HepG2 (cell line): ENCODE measurements at regions not wholly inside any gene's neighbourhood (a gene's known extent, or its start where the extent isn't known, plus 50 kb on each side); places are given as distances from the start of the nearest gene placed in this dataset.

Experiments used
- ATAC-seq: fragments of 200-7000 bp; cut with Tn5 transposase; 3 replicates; pipeline ENCODE4 v1.9.1; 2020; ENCODE audit warnings: mild to moderate bottlenecking, moderate library complexity
- BruUV-seq: library from RNA; stranded (reverse); fragments of 400-500 nt; replicated peaks from 2 replicates; lab custom pipeline; 2021; lab: Mats Ljungman, UMichigan
- CTCF ChIA-PET: fragments of 300-600 bp; formaldehyde crosslinking; extraction: SDS; loops from one replicate; lab custom pipeline; 2021; ENCODE audit warnings: low total read pairs, inconsistent platforms, low intra/inter-chr PET ratio; lab: Yijun Ruan, JAX
- POLR2A ChIA-PET: fragments of 350-600 bp; sonication (Branson Sonifier 250); formaldehyde crosslinking; loops from one replicate; lab custom pipeline; 2020; ENCODE audit warnings: antibody characterized with exemption, inconsistent platforms; lab: Yijun Ruan, JAX
- DNase-seq: peaks from one replicate; pipeline ENCODE4 v3.0.0-alpha.2; 2015; ENCODE audit warnings: low spot score
- FAIRE-seq: peaks from 3 replicates; lab custom pipeline; 2011; peaks lifted over from hg19 to GRCh38; lab: Jason Lieb, UNC
- H2AFZ ChIP-seq: one replicate; pipeline ENCODE4 v1.6.1; 2011; ENCODE audit warnings: low read length, inconsistent platforms
- H3K27ac ChIP-seq: fragments of 300-600 bp; 3 replicates; pipeline ENCODE4 v1.8.0; 2011; ENCODE audit warnings: mixed run types, mild to moderate bottlenecking, mixed read lengths, low read length, inconsistent platforms; ENCODE audit not compliant: insufficient read depth; ENCODE audit errors: extremely low read length
- H3K27me3 ChIP-seq, 2 experiments: fragments of 200-600 bp in 1 of 2; 2 replicates in 1 of 2; 3 replicates in 1 of 2; pipeline versions ENCODE4 v1.6.0 to v1.8.0; 2011; ENCODE audit warnings: low read length in 2 of 2, mild to moderate bottlenecking in 2 of 2, moderate library complexity in 2 of 2, inconsistent platforms in 1 of 2; ENCODE audit not compliant: insufficient read depth in 2 of 2, control insufficient read depth in 1 of 2
- H3K36me3 ChIP-seq, 2 experiments: fragments of 200-600 bp in 1 of 2; replicated peaks in 1 of 2; 2 replicates in 1 of 2; 3 replicates in 1 of 2; pipeline versions ENCODE4 v1.5.1 to v1.8.0; 2011; ENCODE audit warnings: low read length in 2 of 2, inconsistent platforms in 1 of 2; ENCODE audit not compliant: insufficient read depth in 2 of 2, control insufficient read depth in 1 of 2
- H3K4me1 ChIP-seq: 2 replicates; pipeline ENCODE4 v1.5.1; 2012; ENCODE audit warnings: low read length, inconsistent platforms; ENCODE audit not compliant: insufficient read depth
- H3K4me2 ChIP-seq: 2 replicates; pipeline ENCODE4 v1.6.0; 2011; ENCODE audit warnings: low read depth, low read length, inconsistent platforms
- H3K4me3 ChIP-seq, 3 experiments: fragments of 200-600 bp in 1 of 3; sonication (generic), shearing (Covaris generic) in 1 of 3; replicated peaks in 1 of 3; 2 replicates each; pipeline ENCODE4 v1.5.1; 2011 to 2016; ENCODE audit warnings: low read length in 3 of 3, inconsistent platforms in 2 of 3, low read depth in 2 of 3, mild to moderate bottlenecking in 2 of 3, control low read depth in 1 of 3, mixed read lengths in 1 of 3; ENCODE audit not compliant: insufficient read depth in 1 of 3
- H3K79me2 ChIP-seq: one replicate; pipeline ENCODE4 v1.6.1; 2011; ENCODE audit warnings: low read length, inconsistent platforms; ENCODE audit not compliant: insufficient read depth
- H3K9ac ChIP-seq: 2 replicates; pipeline ENCODE4 v1.6.0; 2011; ENCODE audit warnings: mild to moderate bottlenecking, low read depth, low read length, inconsistent platforms; ENCODE audit not compliant: insufficient read depth
- H3K9me3 ChIP-seq: 2 replicates; pipeline ENCODE4 v1.5.1; 2012; ENCODE audit warnings: mild to moderate bottlenecking, low read length
- H4K20me1 ChIP-seq: 2 replicates; pipeline ENCODE4 v1.6.0; 2011; ENCODE audit warnings: inconsistent platforms, mild to moderate bottlenecking, low read length, moderate library complexity; ENCODE audit not compliant: insufficient read depth
- ATF1 ChIP-seq: IDR thresholded peaks from 2 replicates; pipeline ENCODE4 v1.6.1; 2016; ENCODE audit warnings: mild to moderate bottlenecking, control low read depth
- DNMT1 ChIP-seq: sonication (generic); formaldehyde crosslinking; IDR thresholded peaks from 2 replicates; pipeline ENCODE4 v1.5.1; 2020; ENCODE audit warnings: mild to moderate bottlenecking, missing genetic modification reagents
- GTF3A ChIP-seq: sonication (generic); formaldehyde crosslinking; conservative IDR thresholded peaks from 2 replicates; pipeline ENCODE4 v1.4.0; 2020; ENCODE audit warnings: mild to moderate bottlenecking, missing genetic modification reagents
- HNRNPH1 ChIP-seq: fragments of 200-400 bp; formaldehyde crosslinking; optimal IDR thresholded peaks from 2 replicates; pipeline ENCODE3; 2017; ENCODE audit warnings: mild to moderate bottlenecking, low read depth, low read length
- TRIM24 ChIP-seq: sonication (generic); formaldehyde crosslinking; IDR thresholded peaks from 2 replicates; pipeline ENCODE4 v1.8.0; 2022; ENCODE audit warnings: mild to moderate bottlenecking, missing genetic modification reagents
- ZBTB7A ChIP-seq: sonication (generic); formaldehyde crosslinking; IDR thresholded peaks from 2 replicates; pipeline ENCODE4 v1.8.0; 2022; ENCODE audit warnings: mild to moderate bottlenecking, missing genetic modification reagents
- ZNF317 ChIP-seq: sonication (generic); formaldehyde crosslinking; IDR thresholded peaks from 2 replicates; pipeline ENCODE4 v1.5.0; 2020; ENCODE audit warnings: mild to moderate bottlenecking, missing genetic modification reagents
- ZNF501 ChIP-seq: sonication (generic); formaldehyde crosslinking; IDR thresholded peaks from 2 replicates; pipeline ENCODE4 v1.5.1; 2020; ENCODE audit warnings: mild to moderate bottlenecking, moderate library complexity, missing genetic modification reagents
- whole genome bisulfite sequencing: methylation state at CpG from one replicate; pipeline ENCODE4 v1.1.6; 2017; ENCODE audit warnings: low lambda C conversion rate; 5-methylcytosine and 5-hydroxymethylcytosine counted together
- in situ Hi-C: cut with HindIII; loops from 2 replicates; pipeline ENCODE4 v1.10.0; 2017; ENCODE audit warnings: low pct_unique_long_range_greater_than_20kb; ENCODE audit not compliant: extremely low pct_ligation_motif_present
- intact Hi-C: fragments of 100-400 bp; cut with micrococcal nuclease; formaldehyde crosslinking; loops from one replicate; pipeline ENCODE4 v1.10.0; 2022; ENCODE audit not compliant: unreplicated experiment
- TF ChIP-seq, protein P1 (sequence below): sonication (generic); formaldehyde crosslinking; IDR thresholded peaks from 2 replicates; pipeline ENCODE4 v1.4.0; 2020; ENCODE audit warnings: missing genetic modification reagents
- TF ChIP-seq, protein P2 (sequence below): sonication (generic); formaldehyde crosslinking; conservative IDR thresholded peaks from 2 replicates; pipeline ENCODE4 v1.4.0; 2020; ENCODE audit warnings: missing genetic modification reagents
- TF ChIP-seq, protein P3 (sequence below): sonication (generic); formaldehyde crosslinking; IDR thresholded peaks from 2 replicates; pipeline ENCODE4 v1.4.0; 2020; ENCODE audit warnings: missing genetic modification reagents

DNA sequence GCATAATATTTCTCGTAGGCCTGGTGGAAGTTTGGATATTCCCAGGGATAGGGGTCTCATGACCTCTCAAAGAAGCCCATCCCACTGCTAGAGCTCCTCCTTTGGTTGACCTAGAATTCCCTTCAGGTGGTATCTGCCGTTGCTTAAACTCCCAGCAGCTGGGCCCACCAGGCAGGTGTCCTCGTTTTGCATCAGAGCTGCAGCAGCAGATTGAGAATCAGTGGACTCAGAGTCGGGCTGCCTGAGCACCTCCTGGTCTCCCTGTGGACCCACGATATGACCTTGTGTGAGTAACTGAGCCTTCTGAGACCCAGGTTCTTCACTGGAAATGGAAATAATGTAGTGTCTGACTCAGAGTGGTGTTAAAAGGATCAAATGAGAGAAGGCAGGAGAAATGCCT lies 132.7 kb downstream of the PAPOLA start:
- BruUV-seq, result no TSS peak
- H4K20me1 ChIP-seq, result no peaks in the 10 kb centered on the region
- in situ Hi-C loops, result no loop called here
- no peak overlapping the region for H3K9ac ChIP-seq
- ATAC-seq (no peak), FAIRE-seq (no peak), DNase-seq (no peak)
- H3K4me1 ChIP-seq, result no peaks in the 10 kb centered on the region
- no peak overlapping the region for H3K4me3 ChIP-seq
- no peaks in the 10 kb centered on the region for H3K9me3 ChIP-seq
- no peak overlapping the region for H3K27ac ChIP-seq
- no peak overlapping the region for H2AFZ ChIP-seq
- CTCF ChIA-PET, result no interaction called here
- no peak for TF ChIP-seq TRIM24 (CRISPR knock-in tag)
- TF ChIP-seq ZBTB7A, result no peak
- no peak for TF ChIP-seq ZNF317 (CRISPR knock-in tag)
- TF ChIP-seq, protein P1, sequence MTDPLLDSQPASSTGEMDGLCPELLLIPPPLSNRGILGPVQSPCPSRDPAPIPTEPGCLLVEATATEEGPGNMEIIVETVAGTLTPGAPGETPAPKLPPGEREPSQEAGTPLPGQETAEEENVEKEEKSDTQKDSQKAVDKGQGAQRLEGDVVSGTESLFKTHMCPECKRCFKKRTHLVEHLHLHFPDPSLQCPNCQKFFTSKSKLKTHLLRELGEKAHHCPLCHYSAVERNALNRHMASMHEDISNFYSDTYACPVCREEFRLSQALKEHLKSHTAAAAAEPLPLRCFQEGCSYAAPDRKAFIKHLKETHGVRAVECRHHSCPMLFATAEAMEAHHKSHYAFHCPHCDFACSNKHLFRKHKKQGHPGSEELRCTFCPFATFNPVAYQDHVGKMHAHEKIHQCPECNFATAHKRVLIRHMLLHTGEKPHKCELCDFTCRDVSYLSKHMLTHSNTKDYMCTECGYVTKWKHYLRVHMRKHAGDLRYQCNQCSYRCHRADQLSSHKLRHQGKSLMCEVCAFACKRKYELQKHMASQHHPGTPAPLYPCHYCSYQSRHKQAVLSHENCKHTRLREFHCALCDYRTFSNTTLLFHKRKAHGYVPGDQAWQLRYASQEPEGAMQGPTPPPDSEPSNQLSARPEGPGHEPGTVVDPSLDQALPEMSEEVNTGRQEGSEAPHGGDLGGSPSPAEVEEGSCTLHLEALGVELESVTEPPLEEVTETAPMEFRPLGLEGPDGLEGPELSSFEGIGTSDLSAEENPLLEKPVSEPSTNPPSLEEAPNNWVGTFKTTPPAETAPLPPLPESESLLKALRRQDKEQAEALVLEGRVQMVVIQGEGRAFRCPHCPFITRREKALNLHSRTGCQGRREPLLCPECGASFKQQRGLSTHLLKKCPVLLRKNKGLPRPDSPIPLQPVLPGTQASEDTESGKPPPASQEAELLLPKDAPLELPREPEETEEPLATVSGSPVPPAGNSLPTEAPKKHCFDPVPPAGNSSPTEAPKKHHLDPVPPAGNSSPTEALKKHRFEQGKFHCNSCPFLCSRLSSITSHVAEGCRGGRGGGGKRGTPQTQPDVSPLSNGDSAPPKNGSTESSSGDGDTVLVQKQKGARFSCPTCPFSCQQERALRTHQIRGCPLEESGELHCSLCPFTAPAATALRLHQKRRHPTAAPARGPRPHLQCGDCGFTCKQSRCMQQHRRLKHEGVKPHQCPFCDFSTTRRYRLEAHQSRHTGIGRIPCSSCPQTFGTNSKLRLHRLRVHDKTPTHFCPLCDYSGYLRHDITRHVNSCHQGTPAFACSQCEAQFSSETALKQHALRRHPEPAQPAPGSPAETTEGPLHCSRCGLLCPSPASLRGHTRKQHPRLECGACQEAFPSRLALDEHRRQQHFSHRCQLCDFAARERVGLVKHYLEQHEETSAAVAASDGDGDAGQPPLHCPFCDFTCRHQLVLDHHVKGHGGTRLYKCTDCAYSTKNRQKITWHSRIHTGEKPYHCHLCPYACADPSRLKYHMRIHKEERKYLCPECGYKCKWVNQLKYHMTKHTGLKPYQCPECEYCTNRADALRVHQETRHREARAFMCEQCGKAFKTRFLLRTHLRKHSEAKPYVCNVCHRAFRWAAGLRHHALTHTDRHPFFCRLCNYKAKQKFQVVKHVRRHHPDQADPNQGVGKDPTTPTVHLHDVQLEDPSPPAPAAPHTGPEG (CRISPR knock-in tag), result no peak
- no peak for TF ChIP-seq DNMT1 (CRISPR knock-in tag)
- no peak for TF ChIP-seq ATF1 (CRISPR knock-in tag)
- TF ChIP-seq ZNF501 (CRISPR knock-in tag), result no peak
- no peak for TF ChIP-seq GTF3A (CRISPR knock-in tag)
- TF ChIP-seq HNRNPH1, result no peak
- TF ChIP-seq, protein P2, sequence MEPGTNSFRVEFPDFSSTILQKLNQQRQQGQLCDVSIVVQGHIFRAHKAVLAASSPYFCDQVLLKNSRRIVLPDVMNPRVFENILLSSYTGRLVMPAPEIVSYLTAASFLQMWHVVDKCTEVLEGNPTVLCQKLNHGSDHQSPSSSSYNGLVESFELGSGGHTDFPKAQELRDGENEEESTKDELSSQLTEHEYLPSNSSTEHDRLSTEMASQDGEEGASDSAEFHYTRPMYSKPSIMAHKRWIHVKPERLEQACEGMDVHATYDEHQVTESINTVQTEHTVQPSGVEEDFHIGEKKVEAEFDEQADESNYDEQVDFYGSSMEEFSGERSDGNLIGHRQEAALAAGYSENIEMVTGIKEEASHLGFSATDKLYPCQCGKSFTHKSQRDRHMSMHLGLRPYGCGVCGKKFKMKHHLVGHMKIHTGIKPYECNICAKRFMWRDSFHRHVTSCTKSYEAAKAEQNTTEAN (CRISPR knock-in tag), result no peak
- TF ChIP-seq, protein P3, sequence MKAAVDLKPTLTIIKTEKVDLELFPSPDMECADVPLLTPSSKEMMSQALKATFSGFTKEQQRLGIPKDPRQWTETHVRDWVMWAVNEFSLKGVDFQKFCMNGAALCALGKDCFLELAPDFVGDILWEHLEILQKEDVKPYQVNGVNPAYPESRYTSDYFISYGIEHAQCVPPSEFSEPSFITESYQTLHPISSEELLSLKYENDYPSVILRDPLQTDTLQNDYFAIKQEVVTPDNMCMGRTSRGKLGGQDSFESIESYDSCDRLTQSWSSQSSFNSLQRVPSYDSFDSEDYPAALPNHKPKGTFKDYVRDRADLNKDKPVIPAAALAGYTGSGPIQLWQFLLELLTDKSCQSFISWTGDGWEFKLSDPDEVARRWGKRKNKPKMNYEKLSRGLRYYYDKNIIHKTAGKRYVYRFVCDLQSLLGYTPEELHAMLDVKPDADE (CRISPR knock-in tag), result no peak
- H3K27me3 ChIP-seq, result peaks cover 0 to 13% of the 10 kb centered on the region in 2 experiments; a peak in 4 of 5 replicates
- no peak overlapping the region for H3K4me2 ChIP-seq
- 4% methylated on average over 2 of the region's 5 CpGs for WGBS
- POLR2A ChIA-PET, result no interaction called here
- no peaks in the 10 kb centered on the region for H3K36me3 ChIP-seq
- H3K79me2 ChIP-seq, result no peaks in the 10 kb centered on the region
- intact Hi-C loops, result no loop called here
